ENCODE measurements at regions not wholly inside any gene's neighbourhood (a gene's known extent, or its start where the extent isn't known, plus 50 kb on each side); places are given as distances from the start of the nearest gene placed in this dataset.
A peak's percentile ranks its signal among the peaks of the same experiment; 100 is the strongest.

- Histone ChIP-seq H3K27me3 (no peaks in the 10 kb centered on the region), H3K27ac (peak overlapping the region in 1 of 2 donors; percentile 79)
- intact Hi-C loops (cut with DNase I; ENCODE audit: low total_unique reads) = loop anchor here (2.0 kb wide), 1 partner anchor 50 kb away; no protein-coding TSS in a partner anchor
Observed at GRCh38 chr6:30826961-30827342, 57.4 kb upstream of the DDR1 start.

GRCh38 chr6:30824698-30825097 is 59.6 kb upstream of the DDR1 start:
- H3K27ac ChIP-seq = no peak overlapping the region
- H3K4me3 ChIP-seq = no peak overlapping the region
- TF ChIP-seq POLR2A (IDR thresholded peaks at IDR 0.05) = no peak
- TF ChIP-seq CTCF (IDR thresholded peaks at IDR 0.05) = no peak
- no peak for TF ChIP-seq POLR2AphosphoS5 (IDR thresholded peaks at IDR 0.05)
- DNase-seq (ENCODE audit: low spot score in 2 of 2) = no peak
- no peaks in the 10 kb centered on the region for H3K9me3 ChIP-seq
- H3K4me1 ChIP-seq = peaks cover 4 to 7% of the 10 kb centered on the region in 2 donors
- H3K36me3 ChIP-seq = no peaks in the 10 kb centered on the region
- H3K27me3 ChIP-seq = no peaks in the 10 kb centered on the region
- intact Hi-C loops (cut with DNase I; ENCODE audit: low total_unique reads) = no loop called here

More at GRCh38 chr6:30826961-30827342, 57.4 kb upstream of the DDR1 start:
- H3K4me3 ChIP-seq = no peak overlapping the region
- no peaks in the 10 kb centered on the region for H3K9me3 ChIP-seq
- H3K36me3 ChIP-seq = no peaks in the 10 kb centered on the region
- H3K4me1 ChIP-seq = peaks cover 4 to 7% of the 10 kb centered on the region in 2 donors
- no peak for TF ChIP-seq POLR2A (IDR thresholded peaks at IDR 0.05)
- no peak for TF ChIP-seq CTCF (IDR thresholded peaks at IDR 0.05)
- TF ChIP-seq POLR2AphosphoS5 (IDR thresholded peaks at IDR 0.05) = no peak
- no peak for DNase-seq (ENCODE audit: low spot score in 2 of 2)

- TF ChIP-seq POLR2AphosphoS5 (IDR thresholded peaks at IDR 0.05) (no peak), POLR2A (IDR thresholded peaks at IDR 0.05) (no peak), CTCF (IDR thresholded peaks at IDR 0.05) (no peak)
- H3K27ac ChIP-seq = no peak overlapping the region
- H3K9me3 ChIP-seq = no peaks in the 10 kb centered on the region
- intact Hi-C loops (cut with DNase I; ENCODE audit: low total_unique reads) = no loop called here
- H3K4me3 ChIP-seq = no peak overlapping the region
- H3K27me3 ChIP-seq = no peaks in the 10 kb centered on the region
- peaks cover 0 to 7% of the 10 kb centered on the region in 2 donors for H3K4me1 ChIP-seq
- DNase-seq (ENCODE audit: low spot score in 2 of 2) = no peak
- no peaks in the 10 kb centered on the region for H3K36me3 ChIP-seq
Observed at GRCh38 chr6:30823534-30823865, 60.8 kb upstream of the DDR1 start.

- intact Hi-C loops (cut with DNase I; ENCODE audit: low total_unique reads) = no loop called here
- Histone ChIP-seq H3K9me3 (no peaks in the 10 kb centered on the region), H3K4me3 (no peak overlapping the region), H3K27me3 (no peaks in the 10 kb centered on the region), H3K36me3 (no peaks in the 10 kb centered on the region), H3K27ac (peak overlapping the region; percentile 50 to 71), H3K4me1 (no peaks in the 10 kb centered on the region)
- no peak for DNase-seq (ENCODE audit: low spot score in 2 of 2)
- TF ChIP-seq POLR2AphosphoS5 (IDR thresholded peaks at IDR 0.05) = no peak
- TF ChIP-seq CTCF (IDR thresholded peaks at IDR 0.05) = peak; percentile 44 to 54 (median 44)
- TF ChIP-seq POLR2A (IDR thresholded peaks at IDR 0.05) = no peak
Observed at GRCh38 chr6:30821862-30822784, 62.2 kb upstream of the DDR1 start.

- Histone ChIP-seq H3K4me1 (no peaks in the 10 kb centered on the region), H3K36me3 (no peaks in the 10 kb centered on the region), H3K9me3 (no peaks in the 10 kb centered on the region), H3K27ac (peak overlapping the region in 1 of 2 donors; percentile 63), H3K27me3 (no peaks in the 10 kb centered on the region), H3K4me3 (no peak overlapping the region)
- DNase-seq (ENCODE audit: low spot score in 2 of 2) = peak in 1 of 2 donors; percentile 41
- TF ChIP-seq POLR2A (IDR thresholded peaks at IDR 0.05) (no peak), POLR2AphosphoS5 (IDR thresholded peaks at IDR 0.05) (no peak), CTCF (IDR thresholded peaks at IDR 0.05) (no peak)
- intact Hi-C loops (cut with DNase I; ENCODE audit: low total_unique reads) = no loop called here
Observed at GRCh38 chr6:30820193-30820592, 64.1 kb upstream of the DDR1 start.

Data from breast epithelium (tissue), 4 donors.